Uterus (tissue), 2 donors: ENCODE measurements at regions not wholly inside any gene's neighbourhood (a gene's known extent, or its start where the extent isn't known, plus 50 kb on each side); places are given as distances from the start of the nearest gene placed in this dataset.

Experiments
- POLR2A ChIP-seq, 2 donors: fragments of 450-650 bp; IDR thresholded peaks; one replicate each; pipeline ENCODE4 v1.6.1; 2016; ENCODE audit warnings: antibody characterized with exemption in 2 of 2, mild to moderate bottlenecking in 1 of 2, moderate library complexity in 1 of 2
- TF ChIP-seq, protein P1 (sequence below), 4 experiments: fragments of 200-600 bp in 2 of 4; fragments of 450-650 bp in 2 of 4; sonication (generic) in 2 of 4; IDR thresholded peaks; one replicate each; pipeline ENCODE4 v1.5.1; 2016 to 2019; ENCODE audit warnings: antibody characterized with exemption in 4 of 4, mild to moderate bottlenecking in 2 of 4, moderate library complexity in 1 of 4

DNA sequence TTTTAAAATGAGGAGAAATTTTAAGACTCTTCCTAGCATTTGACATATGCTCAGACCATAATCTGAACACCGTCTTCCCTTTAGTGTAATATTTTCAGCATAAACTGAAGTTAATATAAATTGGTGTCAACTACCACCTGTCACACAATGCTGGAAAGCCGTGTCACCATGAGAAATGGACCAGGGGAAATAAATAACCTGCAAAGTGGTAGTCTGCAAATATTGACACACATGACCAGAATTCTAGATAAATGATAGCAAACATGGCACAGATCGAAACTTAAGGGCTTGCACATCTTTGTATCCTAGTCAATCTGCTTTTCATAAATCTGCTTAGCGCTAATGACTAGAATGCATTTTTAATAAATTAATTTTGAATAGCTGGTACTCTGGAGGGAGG is 191.9 kb downstream of the CD83 start:
- TF ChIP-seq, protein P1, sequence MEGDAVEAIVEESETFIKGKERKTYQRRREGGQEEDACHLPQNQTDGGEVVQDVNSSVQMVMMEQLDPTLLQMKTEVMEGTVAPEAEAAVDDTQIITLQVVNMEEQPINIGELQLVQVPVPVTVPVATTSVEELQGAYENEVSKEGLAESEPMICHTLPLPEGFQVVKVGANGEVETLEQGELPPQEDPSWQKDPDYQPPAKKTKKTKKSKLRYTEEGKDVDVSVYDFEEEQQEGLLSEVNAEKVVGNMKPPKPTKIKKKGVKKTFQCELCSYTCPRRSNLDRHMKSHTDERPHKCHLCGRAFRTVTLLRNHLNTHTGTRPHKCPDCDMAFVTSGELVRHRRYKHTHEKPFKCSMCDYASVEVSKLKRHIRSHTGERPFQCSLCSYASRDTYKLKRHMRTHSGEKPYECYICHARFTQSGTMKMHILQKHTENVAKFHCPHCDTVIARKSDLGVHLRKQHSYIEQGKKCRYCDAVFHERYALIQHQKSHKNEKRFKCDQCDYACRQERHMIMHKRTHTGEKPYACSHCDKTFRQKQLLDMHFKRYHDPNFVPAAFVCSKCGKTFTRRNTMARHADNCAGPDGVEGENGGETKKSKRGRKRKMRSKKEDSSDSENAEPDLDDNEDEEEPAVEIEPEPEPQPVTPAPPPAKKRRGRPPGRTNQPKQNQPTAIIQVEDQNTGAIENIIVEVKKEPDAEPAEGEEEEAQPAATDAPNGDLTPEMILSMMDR (IDR thresholded peaks at IDR 0.05), result no peak
- no peak for TF ChIP-seq POLR2A (IDR thresholded peaks at IDR 0.05)
